Ovary (tissue), 7 donors: ENCODE measurements at regions not wholly inside any gene's neighbourhood (a gene's known extent, or its start where the extent isn't known, plus 50 kb on each side); places are given as distances from the start of the nearest gene placed in this dataset.

Experiments
- DNase-seq, 5 donors: peaks; one replicate each; pipeline ENCODE4 v3.0.0-alpha.2; 2019 to 2020
- H3K27ac ChIP-seq, 2 donors: fragments of 200-600 bp; one replicate each; pipeline versions ENCODE4 v1.5.1 to v1.8.0; 2019 to 2022
- H3K27me3 ChIP-seq: fragments of 200-600 bp; one replicate; pipeline ENCODE4 v1.8.0; 2022
- H3K36me3 ChIP-seq: fragments of 200-600 bp; sonication (generic); one replicate; pipeline ENCODE4 v1.5.1; 2019
- H3K4me1 ChIP-seq: one replicate; pipeline ENCODE4 v1.8.1; 2013; ENCODE audit warnings: mild to moderate bottlenecking, moderate library complexity; ENCODE audit not compliant: insufficient read depth
- H3K4me3 ChIP-seq: fragments of 200-600 bp; sonication (generic); one replicate; pipeline ENCODE4 v1.5.1; 2017
- H3K9me3 ChIP-seq, 2 donors: fragments of 200-600 bp in 1 of 2; sonication (generic) in 1 of 2; one replicate each; pipeline versions ENCODE4 v1.5.1 to v1.8.1; 2013 to 2019; ENCODE audit warnings: mild to moderate bottlenecking in 1 of 2, moderate library complexity in 1 of 2
- CTCF ChIP-seq, 3 donors: fragments of 450-650 bp in 2 of 3; fragments of 200-600 bp in 1 of 3; IDR thresholded peaks; one replicate each; pipeline versions ENCODE4 v1.5.1 to v1.8.0; 2016 to 2022; ENCODE audit warnings: antibody characterized with exemption in 3 of 3, mild to moderate bottlenecking in 1 of 3
- EP300 ChIP-seq: sonication (generic); formaldehyde crosslinking; IDR thresholded peaks from one replicate; pipeline ENCODE4 v1.6.1; 2017; ENCODE audit warnings: antibody characterized with exemption
- POLR2A ChIP-seq: fragments of 450-650 bp; IDR thresholded peaks from one replicate; pipeline ENCODE4 v1.6.1; 2017; ENCODE audit warnings: antibody characterized with exemption, mild to moderate bottlenecking, moderate library complexity
- WGBS, 3 donors: extraction: QIAGEN DNeasy Blood & Tissue Kit in 1 of 3; methylation state at CpG; one replicate each; pipeline versions ENCODE4 v1.1.5 to v1.1.7; 2013 to 2017; 5-methylcytosine and 5-hydroxymethylcytosine counted together
- intact Hi-C, 4 donors: fragments of 100-400 bp; cut with DNase I; formaldehyde crosslinking; loops; one replicate each; pipeline versions ENCODE4 v1.11.0 to v1.15.1; 2022 to 2023
- donor health status: DM: no; HTN: no; CAD: no; lungs with moderate emphysema.
- donor health status: DM: no; HTN: no; CAD: no.
- donor health status: Bipolar disorder and iron deficiency.
- donor health status: DM: no; HTN: no; CAD: no.
- donor health status: DM: yes; HTN: yes; CAD: no.

GRCh38 chr17:57187391-57187790 is 68.9 kb upstream of the MSI2 start:
- Histone ChIP-seq H3K4me1 (peaks cover 8% of the 10 kb centered on the region), H3K27me3 (no peaks in the 10 kb centered on the region), H3K36me3 (no peaks in the 10 kb centered on the region), H3K4me3 (no peak overlapping the region), H3K27ac (no peak overlapping the region), H3K9me3 (no peaks in the 10 kb centered on the region)
- intact Hi-C loops: no loop called here
- TF ChIP-seq EP300 (no peak), CTCF (IDR thresholded peaks at IDR 0.05) (no peak), POLR2A (no peak)
- no peak for DNase-seq
- WGBS, 3 donors: 12 to 41% (median 18%) methylated on average over 5 of the region's 5 CpGs

GRCh38 chr17:57195785-57196460 is 60.4 kb upstream of the MSI2 start:
- Histone ChIP-seq H3K27me3 (no peaks in the 10 kb centered on the region), H3K27ac (no peak overlapping the region), H3K4me3 (no peak overlapping the region), H3K9me3 (no peaks in the 10 kb centered on the region), H3K4me1 (no peaks in the 10 kb centered on the region), H3K36me3 (no peaks in the 10 kb centered on the region)
- 93 to 97% (median 94%) methylated on average over 7 of the region's 7 CpGs for WGBS, 3 donors
- DNase-seq: no peak
- intact Hi-C loops: no loop called here
- no peak for TF ChIP-seq POLR2A
- TF ChIP-seq CTCF (IDR thresholded peaks at IDR 0.05): no peak
- no peak for TF ChIP-seq EP300

GRCh38 chr17:57197466-57198071 is 58.8 kb upstream of the MSI2 start:
- H3K4me1 ChIP-seq: no peaks in the 10 kb centered on the region
- no peak for TF ChIP-seq CTCF (IDR thresholded peaks at IDR 0.05)
- no peak for TF ChIP-seq EP300
- no peak for TF ChIP-seq POLR2A
- no peaks in the 10 kb centered on the region for H3K9me3 ChIP-seq
- WGBS, 3 donors: 94 to 99% (median 96%) methylated on average over 5 of the region's 5 CpGs
- H3K27ac ChIP-seq: no peak overlapping the region
- no peaks in the 10 kb centered on the region for H3K36me3 ChIP-seq
- no peak for DNase-seq
- no peak overlapping the region for H3K4me3 ChIP-seq
- no peaks in the 10 kb centered on the region for H3K27me3 ChIP-seq
- intact Hi-C loops: no loop called here

DNA sequence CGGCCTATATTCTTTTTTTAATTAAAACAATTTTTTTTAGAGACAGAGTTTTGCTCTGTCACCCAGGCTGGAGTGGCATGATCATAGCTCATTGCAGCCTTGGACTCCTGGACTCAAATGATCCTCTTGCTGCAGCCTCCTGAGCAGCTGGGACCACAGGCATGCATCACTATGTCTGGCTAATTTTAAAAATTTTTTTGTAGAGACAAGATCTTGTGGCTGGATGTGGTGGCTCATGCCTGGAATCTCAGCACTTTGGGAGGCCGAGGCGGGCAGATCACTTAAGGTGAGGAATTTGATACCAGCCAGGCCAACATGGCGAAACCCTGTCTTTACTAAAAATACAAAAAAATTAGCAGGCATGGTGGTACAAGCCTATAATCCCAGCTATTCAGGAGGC is 54.8 kb upstream of the MSI2 start:
- no peaks in the 10 kb centered on the region for H3K36me3 ChIP-seq
- no peak overlapping the region for H3K4me3 ChIP-seq
- no peaks in the 10 kb centered on the region for H3K27me3 ChIP-seq
- no peak for DNase-seq
- H3K4me1 ChIP-seq: no peaks in the 10 kb centered on the region
- TF ChIP-seq EP300 (no peak), POLR2A (no peak), CTCF (IDR thresholded peaks at IDR 0.05) (no peak)
- 97 to 100% (median 97%) methylated on average over 4 of the region's 4 CpGs for WGBS, 3 donors
- no peak overlapping the region for H3K27ac ChIP-seq
- no peaks in the 10 kb centered on the region for H3K9me3 ChIP-seq
- intact Hi-C loops: no loop called here
